Ectodermal cell (in vitro differentiated cells): ENCODE measurements at regions not wholly inside any gene's neighbourhood (a gene's known extent, or its start where the extent isn't known, plus 50 kb on each side); places are given as distances from the start of the nearest gene placed in this dataset.

Experiments
- H3K27ac ChIP-seq: 2 replicates; pipeline ENCODE4 v1.7.0; 2013; ENCODE audit warnings: mild to moderate bottlenecking, low read depth, low read length; ENCODE audit not compliant: insufficient read depth, poor library complexity, severe bottlenecking
- H3K27me3 ChIP-seq: 2 replicates; pipeline ENCODE4 v1.7.0; 2013; ENCODE audit warnings: mild to moderate bottlenecking, low read length; ENCODE audit not compliant: insufficient read depth, control insufficient read depth, poor library complexity, severe bottlenecking
- H3K36me3 ChIP-seq: one replicate; pipeline ENCODE4 v1.7.0; 2013; ENCODE audit warnings: low read length; ENCODE audit not compliant: control insufficient read depth, insufficient read depth
- H3K4me1 ChIP-seq: one replicate; pipeline ENCODE4 v1.7.0; 2013; ENCODE audit warnings: low read length; ENCODE audit not compliant: control insufficient read depth, insufficient read depth
- H3K4me3 ChIP-seq: 2 replicates; pipeline ENCODE4 v1.7.0; 2013; ENCODE audit warnings: low read depth, low read length, control low read depth; ENCODE audit not compliant: insufficient read depth
- H3K9me3 ChIP-seq: 2 replicates; pipeline ENCODE4 v1.7.0; 2013; ENCODE audit warnings: mild to moderate bottlenecking, low read length, moderate library complexity; ENCODE audit not compliant: control insufficient read depth
- WGBS, 2 experiments: methylation state at CpG; one replicate each; pipeline ENCODE4 v1.1.7; 2013; ENCODE audit warnings: missing lambda C conversion rate in 2 of 2; 5-methylcytosine and 5-hydroxymethylcytosine counted together

DNA sequence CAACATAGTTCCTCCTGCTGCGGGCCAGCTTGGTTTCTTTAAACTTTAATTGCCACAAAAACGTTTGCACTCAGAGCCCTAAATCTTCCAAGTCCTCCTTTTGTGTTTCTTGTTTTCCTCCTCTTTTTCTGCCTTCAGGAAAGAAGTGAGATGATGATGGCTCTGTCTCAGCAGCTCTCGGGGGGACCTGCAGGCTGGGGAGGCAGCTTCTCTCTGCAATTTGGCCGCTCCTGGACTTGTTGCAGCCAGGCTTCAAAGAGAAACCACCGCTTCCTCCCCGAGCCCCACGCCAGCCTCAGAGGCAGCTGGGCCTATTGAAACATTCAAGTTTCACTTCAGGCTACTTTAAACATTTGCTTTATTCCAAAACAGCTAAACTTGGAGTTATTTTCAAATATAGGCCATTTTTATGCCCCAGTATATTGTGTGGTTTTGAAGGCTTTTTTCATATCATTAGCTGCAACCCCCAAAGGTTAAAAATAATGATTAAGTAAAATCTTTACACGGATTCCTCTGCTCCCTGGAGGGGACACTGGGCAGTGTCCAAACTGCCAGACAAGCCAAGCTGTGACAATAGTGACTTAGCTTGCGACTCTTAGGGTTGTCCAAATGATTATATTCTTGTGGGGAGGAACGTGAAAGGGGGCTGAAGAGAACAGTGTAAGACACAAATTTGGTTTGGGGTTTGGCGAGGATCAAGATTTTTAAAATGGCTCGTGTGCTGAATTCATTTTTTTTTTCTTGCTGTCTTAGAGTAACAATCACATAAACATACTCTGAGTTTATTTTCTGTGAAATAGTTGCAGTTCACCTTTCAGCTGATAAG is 330.8 kb downstream of the DLEU7 start:
- H3K9me3 ChIP-seq, result no peaks in the 10 kb centered on the region
- WGBS, 2 experiments, result 64 to 73% methylated on average over 12 of the region's 12 CpGs
- no peak overlapping the region for H3K4me3 ChIP-seq
- no peaks in the 10 kb centered on the region for H3K27me3 ChIP-seq
- peak overlapping the region; percentile 26 for H3K27ac ChIP-seq
- H3K4me1 ChIP-seq, result peaks cover 8% of the 10 kb centered on the region
- no peaks in the 10 kb centered on the region for H3K36me3 ChIP-seq

- Histone ChIP-seq H3K9me3 (no peaks in the 10 kb centered on the region), H3K27me3 (no peaks in the 10 kb centered on the region), H3K36me3 (no peaks in the 10 kb centered on the region), H3K27ac (no peak overlapping the region), H3K4me1 (peaks cover 8% of the 10 kb centered on the region), H3K4me3 (no peak overlapping the region)
- WGBS, 2 experiments, result 87 to 98% methylated on average over 2 of the region's 2 CpGs
Observed at GRCh38 chr13:50513300-50513877, 330.1 kb downstream of the DLEU7 start.

- H3K27ac ChIP-seq, result no peak overlapping the region
- H3K4me3 ChIP-seq, result no peak overlapping the region
- H3K9me3 ChIP-seq, result no peaks in the 10 kb centered on the region
- H3K4me1 ChIP-seq, result peaks cover 8% of the 10 kb centered on the region
- 97 to 98% methylated on average over 2 of the region's 2 CpGs for WGBS, 2 experiments
- H3K27me3 ChIP-seq, result no peaks in the 10 kb centered on the region
- no peaks in the 10 kb centered on the region for H3K36me3 ChIP-seq
Observed at GRCh38 chr13:50514249-50514648, 329.2 kb downstream of the DLEU7 start.

DNA sequence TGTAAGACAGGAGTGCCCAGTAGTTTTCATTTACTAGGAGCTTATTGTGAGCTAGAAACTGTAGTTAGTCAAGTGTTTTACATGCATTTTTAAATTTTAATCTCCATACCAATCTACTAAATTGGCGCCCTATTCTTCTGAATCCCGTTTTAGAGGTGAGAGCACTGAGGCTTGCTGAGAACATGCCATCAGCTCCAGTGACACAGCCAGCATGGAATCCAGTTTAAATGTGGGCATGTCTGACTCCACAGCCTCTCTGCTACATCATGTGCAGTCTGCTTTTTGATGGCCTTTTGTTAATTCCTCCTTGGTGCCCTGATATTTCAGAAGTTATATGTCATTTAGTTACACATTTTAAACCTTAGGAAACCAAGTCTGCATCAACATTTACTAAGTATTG is 325.4 kb downstream of the DLEU7 start:
- no peaks in the 10 kb centered on the region for H3K27me3 ChIP-seq
- 91 to 93% methylated on average over 2 of the region's 2 CpGs for WGBS, 2 experiments
- H3K4me3 ChIP-seq, result no peak overlapping the region
- H3K27ac ChIP-seq, result no peak overlapping the region
- H3K4me1 ChIP-seq, result peaks cover 6% of the 10 kb centered on the region
- H3K36me3 ChIP-seq, result no peaks in the 10 kb centered on the region
- H3K9me3 ChIP-seq, result no peaks in the 10 kb centered on the region

DNA sequence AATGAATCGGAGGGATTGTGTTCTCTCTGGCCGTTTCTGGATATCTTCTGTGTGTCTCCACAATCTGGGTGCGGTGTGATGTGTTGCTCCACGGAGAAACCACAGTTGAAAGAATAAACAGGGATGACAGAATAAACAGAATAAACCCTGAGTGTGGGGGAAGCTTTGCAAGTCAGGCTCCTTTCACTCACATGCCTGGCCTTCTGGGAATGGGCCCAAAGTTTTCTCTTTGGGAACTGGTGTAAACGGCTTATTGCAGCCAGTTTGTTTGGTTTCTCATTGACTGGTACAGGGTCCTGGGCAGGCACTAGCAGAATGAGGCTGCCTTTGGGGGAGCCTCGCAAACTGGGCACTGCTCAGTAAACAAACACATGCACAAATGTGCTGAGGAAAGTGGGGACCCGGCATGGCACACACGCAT is 324.7 kb downstream of the DLEU7 start:
- Histone ChIP-seq H3K9me3 (no peaks in the 10 kb centered on the region), H3K27ac (no peak overlapping the region), H3K27me3 (no peaks in the 10 kb centered on the region), H3K36me3 (no peaks in the 10 kb centered on the region), H3K4me3 (no peak overlapping the region), H3K4me1 (peaks cover 6% of the 10 kb centered on the region)
- 93 to 95% methylated on average over 8 of the region's 8 CpGs for WGBS, 2 experiments

- Histone ChIP-seq H3K4me1 (peaks cover 6% of the 10 kb centered on the region), H3K9me3 (no peaks in the 10 kb centered on the region), H3K27ac (no peak overlapping the region), H3K27me3 (no peaks in the 10 kb centered on the region), H3K36me3 (no peaks in the 10 kb centered on the region), H3K4me3 (no peak overlapping the region)
- 91% methylated on average over 1 of the region's 1 CpG; no CpG with 5 or more reads in 1 of the 2 experiments for WGBS, 2 experiments
Observed at GRCh38 chr13:50519866-50520265, 323.6 kb downstream of the DLEU7 start.

DNA sequence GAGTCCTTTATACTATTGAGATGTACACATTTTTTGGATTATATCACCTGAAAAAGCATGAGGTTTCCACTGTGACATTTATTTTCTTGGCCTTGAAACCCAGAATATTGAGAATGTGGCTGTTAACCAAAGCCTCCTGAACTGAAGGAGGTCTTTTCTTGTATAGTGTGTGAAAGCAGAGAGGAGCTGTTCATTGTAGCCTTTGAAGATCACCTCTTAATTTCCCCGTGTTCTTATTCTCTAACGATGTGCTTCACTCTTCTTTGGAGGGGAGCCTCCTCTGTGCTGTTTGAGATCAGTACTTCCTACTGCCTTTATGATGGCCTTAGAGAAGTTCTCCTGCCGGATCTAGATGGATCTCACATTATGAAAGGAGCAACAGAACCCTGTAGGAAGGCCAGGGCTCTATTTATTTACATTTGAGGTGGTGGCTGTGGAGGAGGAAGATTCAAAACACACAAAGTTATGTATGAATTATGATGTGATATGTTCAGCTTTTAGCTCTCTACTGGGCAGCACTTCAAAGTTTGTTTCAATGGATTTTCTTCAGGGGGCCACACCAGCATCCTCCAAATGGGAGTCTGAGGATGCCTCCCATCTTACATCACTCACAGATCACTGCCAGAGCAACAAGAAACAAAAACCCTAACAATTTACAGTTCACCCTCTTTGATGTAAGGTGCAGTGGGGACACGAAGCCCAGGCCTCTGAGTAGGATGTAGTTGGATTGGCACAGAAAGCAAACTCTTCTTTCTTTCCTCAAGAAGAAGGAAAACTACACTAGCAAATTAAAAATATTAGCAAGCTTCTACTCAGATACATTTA is 322.3 kb downstream of the DLEU7 start:
- H3K4me1 ChIP-seq, result peaks cover 6% of the 10 kb centered on the region
- no peaks in the 10 kb centered on the region for H3K9me3 ChIP-seq
- H3K27me3 ChIP-seq, result no peaks in the 10 kb centered on the region
- no peaks in the 10 kb centered on the region for H3K36me3 ChIP-seq
- no peak overlapping the region for H3K27ac ChIP-seq
- no peak overlapping the region for H3K4me3 ChIP-seq
- 90 to 96% methylated on average over 3 to 4 of the region's 4 CpGs for WGBS, 2 experiments

GRCh38 chr13:50521831-50522149 is 321.7 kb downstream of the DLEU7 start:
- Histone ChIP-seq H3K4me1 (peaks cover 6% of the 10 kb centered on the region), H3K27ac (no peak overlapping the region), H3K36me3 (no peaks in the 10 kb centered on the region), H3K9me3 (no peaks in the 10 kb centered on the region), H3K4me3 (no peak overlapping the region), H3K27me3 (no peaks in the 10 kb centered on the region)
- WGBS, 2 experiments, result 67 to 71% methylated on average over 3 of the region's 3 CpGs

- Histone ChIP-seq H3K27ac (no peak overlapping the region), H3K4me3 (no peak overlapping the region), H3K36me3 (no peaks in the 10 kb centered on the region), H3K4me1 (peaks cover 6% of the 10 kb centered on the region), H3K27me3 (no peaks in the 10 kb centered on the region), H3K9me3 (no peaks in the 10 kb centered on the region)
- 88 to 92% methylated on average over 3 of the region's 3 CpGs for WGBS, 2 experiments
Observed at GRCh38 chr13:50522506-50522905, 321.0 kb downstream of the DLEU7 start.

GRCh38 chr13:50523307-50523706 is 320.2 kb downstream of the DLEU7 start:
- Histone ChIP-seq H3K36me3 (no peaks in the 10 kb centered on the region), H3K9me3 (no peaks in the 10 kb centered on the region), H3K4me3 (no peak overlapping the region), H3K4me1 (peaks cover 6% of the 10 kb centered on the region), H3K27me3 (no peaks in the 10 kb centered on the region), H3K27ac (no peak overlapping the region)
- 91 to 94% methylated on average over 3 of the region's 3 CpGs for WGBS, 2 experiments
